ENCODE measurements at regions not wholly inside any gene's neighbourhood (a gene's known extent, or its start where the extent isn't known, plus 50 kb on each side); places are given as distances from the start of the nearest gene placed in this dataset.
A peak's percentile ranks its signal among the peaks of the same experiment; 100 is the strongest.

GRCh38 chr3:111473550-111473949 is 68.4 kb upstream of the CD96 start:
- H3K9ac ChIP-seq (ENCODE audit: insufficient read depth in 1 of 2, low read length in 2 of 2), result no peak overlapping the region
- DNase-seq (no peak), ATAC-seq (ENCODE audit: insufficient read depth, low FRiP score) (no peak)
- peaks cover 0 to 12% (median 0%) of the 10 kb centered on the region in 5 donors for H3K4me1 ChIP-seq (ENCODE audit: control insufficient read depth in 5 of 5, insufficient read depth in 5 of 5, low read length in 5 of 5)
- H3K9me3 ChIP-seq (ENCODE audit: control insufficient read depth in 4 of 4, insufficient read depth in 3 of 4, low read length in 3 of 4), result peaks cover 0 to 1% (median 0%) of the 10 kb centered on the region in 4 donors
- H3K27me3 ChIP-seq (ENCODE audit: control insufficient read depth in 3 of 3, insufficient read depth in 3 of 3, low read length in 2 of 3), result no peaks in the 10 kb centered on the region
- WGBS, 2 donors, result 83 to 94% methylated on average over 2 of the region's 2 CpGs
- H3K36me3 ChIP-seq (ENCODE audit: control insufficient read depth in 4 of 4, insufficient read depth in 4 of 4, low read length in 4 of 4), result no peaks in the 10 kb centered on the region
- no peak overlapping the region for H3K27ac ChIP-seq (ENCODE audit: low read depth in 1 of 2, low read length in 1 of 2)
- no peak overlapping the region for H3K4me3 ChIP-seq
- no peak for TF ChIP-seq CTCF (IDR thresholded peaks at IDR 0.05; ENCODE audit: control extremely low read depth, extremely low read depth)

GRCh38 chr3:111476701-111477100 is 65.3 kb upstream of the CD96 start:
- peaks cover 0 to 3% (median 0%) of the 10 kb centered on the region in 4 donors for H3K9me3 ChIP-seq (ENCODE audit: control insufficient read depth in 4 of 4, insufficient read depth in 3 of 4, low read length in 3 of 4)
- H3K27ac ChIP-seq (ENCODE audit: low read depth in 1 of 2, low read length in 1 of 2), result no peak overlapping the region
- no peak overlapping the region for H3K9ac ChIP-seq (ENCODE audit: insufficient read depth in 1 of 2, low read length in 2 of 2)
- no peak for ATAC-seq (ENCODE audit: insufficient read depth, low FRiP score)
- peaks cover 0 to 12% (median 0%) of the 10 kb centered on the region in 5 donors for H3K4me1 ChIP-seq (ENCODE audit: control insufficient read depth in 5 of 5, insufficient read depth in 5 of 5, low read length in 5 of 5)
- DNase-seq, result peak in 2 of 3 donors; percentile 39 to 71
- no peak overlapping the region for H3K4me3 ChIP-seq
- TF ChIP-seq CTCF (IDR thresholded peaks at IDR 0.05; ENCODE audit: control extremely low read depth, extremely low read depth), result no peak
- WGBS, 2 donors, result 63 to 67% methylated on average over 3 of the region's 3 CpGs
- H3K36me3 ChIP-seq (ENCODE audit: control insufficient read depth in 4 of 4, insufficient read depth in 4 of 4, low read length in 4 of 4), result no peaks in the 10 kb centered on the region
- H3K27me3 ChIP-seq (ENCODE audit: control insufficient read depth in 3 of 3, insufficient read depth in 3 of 3, low read length in 2 of 3), result no peaks in the 10 kb centered on the region

GRCh38 chr3:111480091-111480490 is 61.9 kb upstream of the CD96 start:
- no peaks in the 10 kb centered on the region for H3K27me3 ChIP-seq (ENCODE audit: control insufficient read depth in 3 of 3, insufficient read depth in 3 of 3, low read length in 2 of 3)
- ATAC-seq (ENCODE audit: insufficient read depth, low FRiP score) (no peak), DNase-seq (no peak)
- H3K9me3 ChIP-seq (ENCODE audit: control insufficient read depth in 4 of 4, insufficient read depth in 3 of 4, low read length in 3 of 4), result peaks cover 0 to 2% (median 0%) of the 10 kb centered on the region in 4 donors
- no peak overlapping the region for H3K4me3 ChIP-seq
- no peak overlapping the region for H3K9ac ChIP-seq (ENCODE audit: insufficient read depth in 1 of 2, low read length in 2 of 2)
- H3K4me1 ChIP-seq (ENCODE audit: control insufficient read depth in 5 of 5, insufficient read depth in 5 of 5, low read length in 5 of 5), result peaks cover 0 to 18% (median 0%) of the 10 kb centered on the region in 5 donors
- no peak overlapping the region for H3K27ac ChIP-seq (ENCODE audit: low read depth in 1 of 2, low read length in 1 of 2)
- H3K36me3 ChIP-seq (ENCODE audit: control insufficient read depth in 4 of 4, insufficient read depth in 4 of 4, low read length in 4 of 4), result no peaks in the 10 kb centered on the region
- 85 to 97% methylated on average over 1 of the region's 1 CpG for WGBS, 2 donors
- no peak for TF ChIP-seq CTCF (IDR thresholded peaks at IDR 0.05; ENCODE audit: control extremely low read depth, extremely low read depth)

GRCh38 chr3:111481551-111481950 is 60.4 kb upstream of the CD96 start:
- H3K27ac ChIP-seq (ENCODE audit: low read depth in 1 of 2, low read length in 1 of 2), result no peak overlapping the region
- peaks cover 0 to 2% (median 0%) of the 10 kb centered on the region in 4 donors for H3K9me3 ChIP-seq (ENCODE audit: control insufficient read depth in 4 of 4, insufficient read depth in 3 of 4, low read length in 3 of 4)
- no peaks in the 10 kb centered on the region for H3K36me3 ChIP-seq (ENCODE audit: control insufficient read depth in 4 of 4, insufficient read depth in 4 of 4, low read length in 4 of 4)
- ATAC-seq (ENCODE audit: insufficient read depth, low FRiP score) (no peak), DNase-seq (peak in 2 of 3 donors; percentile 8 to 34)
- TF ChIP-seq CTCF (IDR thresholded peaks at IDR 0.05; ENCODE audit: control extremely low read depth, extremely low read depth), result no peak
- H3K4me3 ChIP-seq, result no peak overlapping the region
- no peaks in the 10 kb centered on the region for H3K27me3 ChIP-seq (ENCODE audit: control insufficient read depth in 3 of 3, insufficient read depth in 3 of 3, low read length in 2 of 3)
- peaks cover 0 to 15% (median 0%) of the 10 kb centered on the region in 5 donors for H3K4me1 ChIP-seq (ENCODE audit: control insufficient read depth in 5 of 5, insufficient read depth in 5 of 5, low read length in 5 of 5)
- H3K9ac ChIP-seq (ENCODE audit: insufficient read depth in 1 of 2, low read length in 2 of 2), result no peak overlapping the region
